ENCODE measurements at regions not wholly inside any gene's neighbourhood (a gene's known extent, or its start where the extent isn't known, plus 50 kb on each side); places are given as distances from the start of the nearest gene placed in this dataset.

- TF ChIP-seq, protein P1, sequence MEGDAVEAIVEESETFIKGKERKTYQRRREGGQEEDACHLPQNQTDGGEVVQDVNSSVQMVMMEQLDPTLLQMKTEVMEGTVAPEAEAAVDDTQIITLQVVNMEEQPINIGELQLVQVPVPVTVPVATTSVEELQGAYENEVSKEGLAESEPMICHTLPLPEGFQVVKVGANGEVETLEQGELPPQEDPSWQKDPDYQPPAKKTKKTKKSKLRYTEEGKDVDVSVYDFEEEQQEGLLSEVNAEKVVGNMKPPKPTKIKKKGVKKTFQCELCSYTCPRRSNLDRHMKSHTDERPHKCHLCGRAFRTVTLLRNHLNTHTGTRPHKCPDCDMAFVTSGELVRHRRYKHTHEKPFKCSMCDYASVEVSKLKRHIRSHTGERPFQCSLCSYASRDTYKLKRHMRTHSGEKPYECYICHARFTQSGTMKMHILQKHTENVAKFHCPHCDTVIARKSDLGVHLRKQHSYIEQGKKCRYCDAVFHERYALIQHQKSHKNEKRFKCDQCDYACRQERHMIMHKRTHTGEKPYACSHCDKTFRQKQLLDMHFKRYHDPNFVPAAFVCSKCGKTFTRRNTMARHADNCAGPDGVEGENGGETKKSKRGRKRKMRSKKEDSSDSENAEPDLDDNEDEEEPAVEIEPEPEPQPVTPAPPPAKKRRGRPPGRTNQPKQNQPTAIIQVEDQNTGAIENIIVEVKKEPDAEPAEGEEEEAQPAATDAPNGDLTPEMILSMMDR (IDR thresholded peaks at IDR 0.05; ENCODE audit: low read depth, low read length) = no peak
- TF ChIP-seq EZH2phosphoT487 (IDR thresholded peaks at IDR 0.05; ENCODE audit: low read depth) = no peak
Observed at GRCh38 chr7:41574377-41574776, 128.5 kb downstream of the INHBA start.

Data from OCI-LY3 (cell line).